Keratinocyte (primary cell): ENCODE measurements at regions not wholly inside any gene's neighbourhood (a gene's known extent, or its start where the extent isn't known, plus 50 kb on each side); places are given as distances from the start of the nearest gene placed in this dataset.

Experiments
- EZH2 ChIP-seq: IDR thresholded peaks from one replicate; pipeline ENCODE4 v1.6.1; 2012; ENCODE audit warnings: inconsistent platforms, mild to moderate bottlenecking, low read length, moderate library complexity
- TF ChIP-seq, protein P1 (sequence below), 3 experiments: IDR thresholded peaks in 1 of 3; conservative IDR thresholded peaks in 1 of 3; optimal IDR thresholded peaks in 1 of 3; 2 replicates in 2 of 3; 3 replicates in 1 of 3; pipeline versions ENCODE3 to v1.5.1; 2011; ENCODE audit warnings: low read length in 3 of 3, mild to moderate bottlenecking in 3 of 3, moderate library complexity in 2 of 3, control low read depth in 1 of 3, inconsistent platforms in 1 of 3; ENCODE audit not compliant: insufficient read depth in 2 of 3; ENCODE audit errors: extremely low read depth in 1 of 3

- TF ChIP-seq EZH2: no peak
- TF ChIP-seq, protein P1, sequence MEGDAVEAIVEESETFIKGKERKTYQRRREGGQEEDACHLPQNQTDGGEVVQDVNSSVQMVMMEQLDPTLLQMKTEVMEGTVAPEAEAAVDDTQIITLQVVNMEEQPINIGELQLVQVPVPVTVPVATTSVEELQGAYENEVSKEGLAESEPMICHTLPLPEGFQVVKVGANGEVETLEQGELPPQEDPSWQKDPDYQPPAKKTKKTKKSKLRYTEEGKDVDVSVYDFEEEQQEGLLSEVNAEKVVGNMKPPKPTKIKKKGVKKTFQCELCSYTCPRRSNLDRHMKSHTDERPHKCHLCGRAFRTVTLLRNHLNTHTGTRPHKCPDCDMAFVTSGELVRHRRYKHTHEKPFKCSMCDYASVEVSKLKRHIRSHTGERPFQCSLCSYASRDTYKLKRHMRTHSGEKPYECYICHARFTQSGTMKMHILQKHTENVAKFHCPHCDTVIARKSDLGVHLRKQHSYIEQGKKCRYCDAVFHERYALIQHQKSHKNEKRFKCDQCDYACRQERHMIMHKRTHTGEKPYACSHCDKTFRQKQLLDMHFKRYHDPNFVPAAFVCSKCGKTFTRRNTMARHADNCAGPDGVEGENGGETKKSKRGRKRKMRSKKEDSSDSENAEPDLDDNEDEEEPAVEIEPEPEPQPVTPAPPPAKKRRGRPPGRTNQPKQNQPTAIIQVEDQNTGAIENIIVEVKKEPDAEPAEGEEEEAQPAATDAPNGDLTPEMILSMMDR (optimal IDR thresholded peaks at IDR 0.05 in 1 of 3, IDR thresholded peaks at IDR 0.05 in 1 of 3, conservative IDR thresholded peaks at IDR 0.05 in 1 of 3; ENCODE audit: extremely low read depth in 1 of 3, insufficient read depth in 2 of 3, low read length in 3 of 3): no peak
These were observed 116.8 kb upstream of the SGO1 start for GRCh38 chr3:20302766-20303165.
